ENCODE measurements at regions not wholly inside any gene's neighbourhood (a gene's known extent, or its start where the extent isn't known, plus 50 kb on each side); places are given as distances from the start of the nearest gene placed in this dataset.
"Not testable (repeated sequence)": the region's sequence is repeated elsewhere in the genome, so short reads cannot be mapped to it uniquely, and the experiment has no call there.

DNA sequence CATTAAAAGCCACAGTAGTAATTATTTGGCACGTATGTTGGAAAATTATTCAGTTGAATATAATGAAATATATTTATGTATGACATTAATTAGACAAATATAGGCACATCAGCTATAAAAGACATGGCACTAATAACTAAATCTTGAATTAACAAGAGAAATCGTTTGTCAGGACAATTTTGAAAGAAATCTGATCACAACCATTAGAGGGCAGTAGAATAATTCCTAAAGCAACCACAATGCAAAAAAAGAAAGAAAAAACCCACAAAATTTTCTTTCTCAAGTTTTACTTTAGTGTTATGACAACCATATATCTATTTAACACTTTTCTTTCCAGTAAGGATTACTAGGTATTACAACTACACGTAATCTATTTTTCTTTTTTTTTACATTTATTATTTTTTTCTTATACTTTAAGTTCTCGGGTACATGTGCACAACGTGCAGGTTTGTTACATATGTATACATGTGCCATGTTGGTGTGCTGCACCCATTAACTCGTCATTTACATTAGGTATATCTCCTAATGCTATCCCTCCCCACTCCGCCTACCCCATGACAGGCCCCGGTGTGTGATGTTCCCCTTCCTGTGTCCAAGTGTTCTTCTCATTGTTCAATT is 126.8 kb upstream of the STK17B start:
- TF ChIP-seq, protein P1, sequence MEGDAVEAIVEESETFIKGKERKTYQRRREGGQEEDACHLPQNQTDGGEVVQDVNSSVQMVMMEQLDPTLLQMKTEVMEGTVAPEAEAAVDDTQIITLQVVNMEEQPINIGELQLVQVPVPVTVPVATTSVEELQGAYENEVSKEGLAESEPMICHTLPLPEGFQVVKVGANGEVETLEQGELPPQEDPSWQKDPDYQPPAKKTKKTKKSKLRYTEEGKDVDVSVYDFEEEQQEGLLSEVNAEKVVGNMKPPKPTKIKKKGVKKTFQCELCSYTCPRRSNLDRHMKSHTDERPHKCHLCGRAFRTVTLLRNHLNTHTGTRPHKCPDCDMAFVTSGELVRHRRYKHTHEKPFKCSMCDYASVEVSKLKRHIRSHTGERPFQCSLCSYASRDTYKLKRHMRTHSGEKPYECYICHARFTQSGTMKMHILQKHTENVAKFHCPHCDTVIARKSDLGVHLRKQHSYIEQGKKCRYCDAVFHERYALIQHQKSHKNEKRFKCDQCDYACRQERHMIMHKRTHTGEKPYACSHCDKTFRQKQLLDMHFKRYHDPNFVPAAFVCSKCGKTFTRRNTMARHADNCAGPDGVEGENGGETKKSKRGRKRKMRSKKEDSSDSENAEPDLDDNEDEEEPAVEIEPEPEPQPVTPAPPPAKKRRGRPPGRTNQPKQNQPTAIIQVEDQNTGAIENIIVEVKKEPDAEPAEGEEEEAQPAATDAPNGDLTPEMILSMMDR (IDR thresholded peaks at IDR 0.05; ENCODE audit: extremely low read depth in 1 of 2, insufficient read depth in 1 of 2, low read depth in 1 of 2, low read length in 2 of 2): peak; percentile 23 to 33
- not testable (repeated sequence) for TF ChIP-seq EZH2 (IDR thresholded peaks at IDR 0.05; ENCODE audit: borderline replicate concordance, low read depth, low read length, severe bottlenecking); POLR2A (IDR thresholded peaks at IDR 0.05; ENCODE audit: low read depth, low read length); POLR2AphosphoS5 (IDR thresholded peaks at IDR 0.05; ENCODE audit: insufficient read depth, low read depth, low read length)

Measured in endothelial cell of umbilical vein (primary cell).